HT1080 (cell line): ENCODE measurements at regions not wholly inside any gene's neighbourhood (a gene's known extent, or its start where the extent isn't known, plus 50 kb on each side); places are given as distances from the start of the nearest gene placed in this dataset.

Experiments
- DNase-seq: peaks from one replicate; pipeline ENCODE4 v3.0.0-alpha.2; 2015; ENCODE audit warnings: low read depth

GRCh38 chr4:26069218-26069617 lies 155.2 kb downstream of the SMIM20 start:
- DNase-seq = no peak

DNA sequence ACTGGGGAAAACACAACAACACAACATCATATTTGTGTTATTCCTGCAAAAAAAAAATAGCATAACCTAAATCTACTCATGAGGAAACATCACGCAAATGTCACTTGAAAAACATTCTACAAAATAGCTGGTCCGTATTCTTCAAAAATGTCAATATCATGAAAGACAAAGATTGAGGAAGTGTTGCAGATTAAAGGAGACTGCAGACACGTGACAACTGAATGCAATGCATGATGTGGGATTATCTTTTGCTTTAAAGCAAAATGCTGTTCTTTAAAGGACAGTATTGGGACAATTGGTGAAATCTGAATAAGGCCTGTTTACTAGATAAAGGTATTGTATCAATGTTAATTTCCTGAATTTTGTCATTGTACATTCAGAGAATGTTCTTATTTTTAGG lies 157.7 kb downstream of the SMIM20 start:
- DNase-seq = no peak

DNA sequence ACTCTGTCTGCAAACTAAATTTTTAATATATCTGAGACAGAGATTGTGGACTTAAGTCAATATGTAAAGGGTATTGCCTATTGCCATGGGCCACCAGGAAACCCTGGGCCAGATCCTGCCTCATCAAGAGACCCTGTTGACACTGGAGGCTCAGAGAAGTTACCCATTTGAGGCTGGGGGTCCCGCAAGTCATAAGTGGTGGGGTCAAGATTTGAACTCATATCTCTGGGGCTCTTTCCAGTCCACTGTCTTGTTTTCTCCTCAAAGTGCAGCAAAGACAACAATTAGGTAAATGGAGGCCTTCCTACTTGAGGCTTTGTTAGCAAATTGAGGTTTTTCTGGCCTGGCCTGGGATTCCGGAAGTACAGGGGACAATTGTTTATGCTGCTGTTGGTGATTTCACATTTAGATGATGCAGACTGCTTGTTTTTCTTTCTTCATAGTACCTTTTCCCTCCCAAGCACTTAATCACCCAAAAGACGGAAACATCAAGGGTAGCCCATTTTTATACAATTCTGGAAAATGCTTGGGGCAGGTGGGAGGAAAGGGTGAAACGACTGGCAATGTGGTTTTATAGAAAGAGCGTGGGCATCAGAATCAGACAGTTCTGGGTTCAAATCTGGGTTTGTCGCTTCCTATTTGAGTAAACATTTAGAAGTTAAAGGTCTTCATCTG lies 160.0 kb downstream of the SMIM20 start:
- no peak for DNase-seq

DNA sequence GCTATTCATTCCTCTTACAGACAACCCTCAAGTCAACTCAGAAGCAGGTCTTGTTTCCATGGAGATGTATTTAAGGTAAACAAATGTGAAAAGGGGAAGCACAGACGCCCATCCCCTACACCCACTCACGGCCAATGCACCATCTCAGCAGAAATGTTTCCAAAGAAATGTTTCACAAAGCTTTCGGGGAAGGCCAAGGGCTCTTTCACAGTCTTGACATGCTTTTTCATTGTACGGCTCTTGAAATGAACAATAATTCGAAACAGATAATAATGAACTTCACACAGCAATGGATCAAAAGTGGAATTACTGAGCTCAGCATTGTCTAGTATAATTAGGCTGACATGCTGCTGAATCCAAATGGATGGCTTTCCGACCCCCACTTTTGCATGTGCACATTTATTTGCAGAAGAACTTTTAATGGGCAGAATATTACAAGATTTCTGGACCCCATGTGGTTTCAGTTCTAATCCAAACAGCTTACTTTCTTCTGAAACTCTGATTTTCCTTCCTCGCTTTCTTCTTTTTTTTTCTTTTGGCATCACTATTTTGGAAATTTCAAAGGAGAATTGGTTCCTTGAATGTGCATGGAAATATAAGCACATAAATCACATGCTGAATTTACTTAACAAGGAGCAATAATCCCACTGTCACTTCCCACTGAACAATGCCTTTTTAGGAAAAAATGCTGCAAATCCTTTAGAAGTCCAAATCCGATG lies 160.9 kb downstream of the SMIM20 start:
- DNase-seq = no peak

DNA sequence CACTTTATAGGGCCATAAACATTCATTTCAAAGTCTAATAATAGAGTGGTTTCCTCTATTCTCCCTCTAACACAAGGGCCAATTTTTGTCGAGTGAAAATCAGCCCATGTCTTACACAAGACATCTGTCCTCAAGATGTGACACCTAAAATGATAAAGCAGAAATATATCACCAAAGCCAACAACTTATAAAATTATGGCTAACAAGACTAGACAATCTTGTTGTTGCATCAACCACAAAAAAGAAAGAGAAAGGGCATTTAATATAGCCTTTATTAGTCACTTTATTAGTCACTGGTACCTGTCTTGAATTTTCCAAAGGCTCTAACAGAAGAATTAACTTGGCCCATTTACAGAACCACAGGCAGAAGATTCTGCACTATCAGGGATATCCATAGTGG lies 161.6 kb downstream of the SMIM20 start:
- no peak for DNase-seq

DNA sequence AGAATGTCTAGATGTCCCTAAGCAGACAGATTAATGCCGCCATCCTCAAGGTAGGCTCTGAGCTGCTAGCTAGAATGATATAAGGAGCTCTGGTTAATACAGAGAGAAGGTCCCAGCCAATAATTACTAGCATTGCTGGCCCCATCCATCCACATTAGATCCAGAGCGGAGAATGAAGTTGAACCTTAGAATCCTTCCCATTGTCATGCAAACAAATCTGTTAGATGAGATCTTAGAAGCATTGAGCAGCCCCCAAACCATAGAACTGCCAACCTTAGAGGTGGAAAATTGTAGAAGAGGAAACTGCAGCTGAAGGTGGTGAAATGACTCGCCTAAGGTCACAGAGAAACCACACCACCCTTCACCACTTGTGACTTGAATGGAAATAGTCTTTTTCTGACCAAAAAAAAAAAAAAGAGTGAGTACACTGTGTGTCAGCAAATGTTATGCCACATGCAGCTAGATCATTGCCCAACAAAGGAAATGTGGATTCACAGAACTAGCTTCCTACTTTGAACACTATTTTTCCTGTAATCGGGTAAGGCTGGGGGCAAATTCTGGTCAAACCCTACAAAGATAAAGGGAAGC lies 162.1 kb downstream of the SMIM20 start:
- peak; percentile 82 for DNase-seq

GRCh38 chr4:26076896-26077295 lies 162.9 kb downstream of the SMIM20 start:
- DNase-seq = peak; percentile 58

DNA sequence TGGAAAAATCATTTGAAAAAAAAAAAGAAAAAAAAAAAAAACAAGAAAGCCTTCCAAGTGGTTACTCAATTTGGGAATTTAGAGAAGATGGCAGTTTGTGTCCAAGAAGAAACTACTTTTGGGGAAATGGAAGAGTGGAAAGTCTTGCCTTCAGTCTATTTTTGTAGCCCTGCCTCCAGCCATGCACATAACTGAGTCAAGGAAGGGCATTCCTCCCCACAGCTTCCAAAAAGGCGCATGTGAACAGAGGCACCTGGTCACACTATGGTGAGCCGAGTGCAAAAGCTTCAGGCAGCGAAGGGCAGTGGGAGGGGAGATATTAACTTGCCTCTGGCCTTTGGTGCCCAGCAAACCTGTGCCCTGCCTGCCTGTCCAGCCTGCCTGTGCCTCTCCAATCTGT lies 163.7 kb downstream of the SMIM20 start:
- DNase-seq = no peak

DNA sequence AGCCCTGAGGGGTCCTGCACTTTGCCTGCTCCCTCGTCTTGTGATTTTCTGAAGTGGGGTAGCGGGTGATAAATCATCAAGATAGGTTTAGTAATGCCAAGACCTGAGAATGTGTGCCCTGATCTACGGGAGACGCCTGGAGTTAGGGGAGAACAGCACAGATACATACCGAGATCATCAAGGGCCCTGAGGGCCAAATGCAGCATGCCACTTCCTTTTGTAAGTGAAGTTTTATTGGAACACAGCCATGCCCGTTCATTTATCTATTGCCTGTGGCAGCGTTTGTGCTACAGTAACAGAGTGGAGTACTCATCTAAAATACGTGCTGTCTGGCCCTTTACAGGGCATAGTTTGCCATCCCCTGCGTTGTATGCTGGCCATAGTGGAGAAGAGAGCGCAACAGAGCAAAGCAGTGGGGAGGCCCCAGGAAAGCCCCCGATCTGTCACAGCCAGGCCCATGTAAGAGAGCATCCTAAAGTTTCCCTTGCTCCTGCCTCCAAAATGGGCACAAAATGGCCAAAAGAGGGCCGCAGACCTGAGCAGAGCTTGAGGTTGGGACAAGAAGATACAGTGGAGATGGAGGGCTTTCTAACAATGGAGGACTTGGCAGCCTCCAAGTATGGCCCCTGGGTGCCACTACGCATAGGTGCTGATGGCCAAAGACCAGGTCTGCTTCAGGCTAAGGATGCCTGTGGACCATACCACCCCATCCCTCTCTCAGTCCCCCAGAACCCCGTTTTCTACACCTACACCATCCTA lies 167.0 kb downstream of the SMIM20 start:
- no peak for DNase-seq

DNA sequence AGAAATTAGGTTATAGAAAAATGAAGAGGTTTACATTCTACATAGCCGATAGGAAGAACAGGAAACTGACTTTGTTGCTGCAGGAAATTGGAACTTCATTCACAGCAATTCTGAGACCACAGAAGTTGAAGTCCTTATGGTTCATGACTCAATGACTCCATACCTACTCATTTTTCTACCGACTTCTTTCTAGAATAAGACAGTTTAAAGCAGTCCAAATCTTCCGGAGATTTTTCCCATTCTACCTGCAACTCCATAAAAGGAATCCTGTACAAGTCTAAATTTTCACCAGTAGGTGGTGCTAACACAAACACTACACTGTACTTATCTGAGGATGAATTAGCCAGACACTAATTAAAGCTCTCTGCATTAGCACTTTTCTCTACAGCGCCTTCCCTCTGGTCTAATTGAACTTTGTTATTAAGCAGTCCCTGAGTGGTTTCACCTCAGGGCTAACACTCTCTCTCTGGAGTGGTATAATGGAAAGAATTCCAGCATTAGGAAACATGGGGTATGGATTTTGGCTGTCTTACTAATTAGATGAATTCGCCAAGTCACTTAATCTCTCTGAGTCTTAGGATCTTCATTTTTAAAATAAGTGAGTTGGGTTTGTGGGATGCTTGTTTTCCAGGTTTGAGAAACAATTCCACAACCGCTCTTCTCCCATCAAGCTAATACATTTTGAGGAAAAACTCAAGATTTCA lies 167.9 kb downstream of the SMIM20 start:
- peak; percentile 19 for DNase-seq

DNA sequence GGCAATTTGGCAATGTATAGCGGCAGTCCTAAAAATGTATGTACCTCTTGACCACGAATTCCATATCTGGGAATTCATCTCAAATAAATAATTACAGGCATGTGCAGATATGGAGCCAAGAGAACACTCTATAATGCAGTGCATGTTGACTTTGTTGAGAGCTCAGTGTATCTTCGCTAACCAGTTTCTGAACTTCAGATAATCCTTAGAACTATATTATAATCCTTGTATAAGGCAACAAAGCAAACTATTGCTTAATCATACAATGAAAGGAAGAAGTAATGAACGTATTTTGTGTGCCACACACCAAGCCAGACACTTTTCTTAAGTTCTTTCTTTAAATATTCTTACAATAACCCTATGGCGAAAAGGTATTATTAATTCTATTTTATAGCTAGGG lies 168.5 kb downstream of the SMIM20 start:
- DNase-seq = no peak

- peak; percentile 85 for DNase-seq
Observed at GRCh38 chr4:26083987-26084386, 170.0 kb downstream of the SMIM20 start.

DNA sequence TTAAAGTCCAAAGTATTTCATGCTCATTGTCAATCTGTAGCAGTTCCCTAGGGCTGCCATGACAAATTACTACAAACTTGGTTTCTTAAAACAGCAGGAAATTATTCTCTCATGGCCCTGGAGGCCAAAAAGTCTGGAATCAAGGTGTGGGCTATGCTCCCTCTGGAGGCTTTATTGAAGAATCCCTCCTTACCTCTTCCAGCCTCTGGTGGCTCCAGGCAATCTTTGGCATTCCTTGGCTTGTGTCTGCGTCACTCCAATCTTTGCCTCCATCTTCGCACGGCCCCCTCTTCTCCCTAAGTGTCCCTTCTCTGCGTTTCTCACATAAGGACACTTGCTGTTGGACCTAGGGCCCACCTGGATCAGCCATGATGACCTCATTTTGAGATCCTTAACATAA lies 170.4 kb downstream of the SMIM20 start:
- no peak for DNase-seq

DNA sequence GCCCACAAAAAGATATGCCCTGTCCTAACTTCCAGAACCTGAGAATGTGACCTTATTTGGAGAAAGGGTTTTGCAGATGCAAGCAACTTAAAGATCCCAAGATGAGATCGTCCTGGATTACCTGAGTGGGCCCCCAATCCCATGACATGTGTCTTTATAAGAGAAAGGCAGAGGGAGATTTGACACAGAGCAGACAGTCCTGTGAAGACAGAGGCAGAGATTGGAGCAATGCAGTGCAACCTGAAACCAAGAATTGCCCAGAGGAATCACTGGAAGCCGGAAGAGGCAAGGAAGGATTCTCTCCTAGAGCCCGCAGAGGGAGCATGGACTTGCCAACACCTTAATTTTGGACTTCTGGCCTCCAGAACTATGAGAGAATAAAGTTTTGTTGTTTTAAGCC lies 171.5 kb downstream of the SMIM20 start:
- DNase-seq = no peak

- no peak for DNase-seq
Observed at GRCh38 chr4:26086621-26087441, 172.8 kb downstream of the SMIM20 start.

- DNase-seq = peak; percentile 90
Observed at GRCh38 chr4:26088433-26088928, 174.5 kb downstream of the SMIM20 start.

DNA sequence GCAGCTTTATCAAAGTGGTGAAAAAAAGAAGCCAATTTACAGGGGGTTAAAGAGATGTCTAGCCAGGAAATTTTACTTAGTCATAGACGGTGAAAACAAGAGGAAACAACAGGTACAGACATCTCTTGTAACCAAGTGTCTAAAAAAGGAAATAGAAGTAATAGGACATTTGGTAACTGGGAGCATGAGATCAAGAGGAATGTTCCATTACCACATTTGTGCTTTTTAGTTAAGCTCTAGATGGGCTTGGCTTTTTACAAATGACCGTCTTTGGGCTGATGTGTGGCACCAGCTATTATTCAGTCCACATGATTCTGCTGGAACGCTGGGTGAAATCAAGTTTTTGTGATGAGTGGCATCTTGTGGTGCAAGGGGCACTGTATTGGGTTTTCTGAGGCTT lies 179.5 kb downstream of the SMIM20 start:
- no peak for DNase-seq

GRCh38 chr4:26094076-26094475 lies 180.1 kb downstream of the SMIM20 start:
- no peak for DNase-seq

- DNase-seq = no peak
Observed at GRCh38 chr4:26094911-26095310, 180.9 kb downstream of the SMIM20 start.

GRCh38 chr4:26099967-26100366 lies 185.9 kb downstream of the SMIM20 start:
- DNase-seq = no peak
